NB4 (cell line): ENCODE measurements at regions not wholly inside any gene's neighbourhood (a gene's known extent, or its start where the extent isn't known, plus 50 kb on each side); places are given as distances from the start of the nearest gene placed in this dataset.

Experiments
- DNase-seq: peaks from one replicate; pipeline ENCODE4 v3.0.0; 2010; ENCODE audit warnings: low read depth
- H3K4me3 ChIP-seq: one replicate; pipeline ENCODE4 v1.5.1; 2011; ENCODE audit warnings: mild to moderate bottlenecking, low read depth, low read length, moderate library complexity
- CTCF ChIP-seq: IDR thresholded peaks from one replicate; pipeline ENCODE4 v1.5.1; 2012; ENCODE audit warnings: low read depth, low read length
- MAX ChIP-seq: IDR thresholded peaks from 2 replicates; pipeline ENCODE4 v1.6.1; 2011; ENCODE audit warnings: low read depth, low read length
- MYC ChIP-seq: IDR thresholded peaks from 2 replicates; pipeline ENCODE4 v1.6.1; 2011; ENCODE audit warnings: low read depth, low read length
- POLR2A ChIP-seq: IDR thresholded peaks from 2 replicates; pipeline ENCODE4 v1.6.1; 2011; ENCODE audit warnings: mild to moderate bottlenecking; ENCODE audit not compliant: insufficient read length; ENCODE audit errors: extremely low read depth

DNA sequence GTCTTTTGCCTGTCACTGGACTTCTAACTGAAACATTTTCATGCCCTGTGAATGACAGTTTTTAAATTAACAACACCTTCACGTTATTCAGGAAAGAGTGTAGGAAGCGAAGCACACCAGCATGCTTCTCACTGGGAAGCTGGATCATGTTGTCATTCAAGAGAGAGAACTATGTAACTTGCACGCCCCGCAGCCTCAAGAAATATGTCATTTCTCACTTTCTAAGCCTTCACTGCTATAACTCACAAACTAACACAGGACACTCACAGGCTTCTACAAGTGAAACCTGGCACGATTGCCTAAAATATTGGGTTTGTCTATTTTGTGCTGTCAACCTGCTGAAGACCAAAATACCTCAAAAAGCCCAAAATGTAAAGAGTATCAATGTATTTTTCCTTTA lies 466.3 kb downstream of the EFNA5 start:
- TF ChIP-seq CTCF (no peak), MAX (no peak), MYC (no peak), POLR2A (no peak)
- DNase-seq, result no peak
- H3K4me3 ChIP-seq, result no peak overlapping the region

DNA sequence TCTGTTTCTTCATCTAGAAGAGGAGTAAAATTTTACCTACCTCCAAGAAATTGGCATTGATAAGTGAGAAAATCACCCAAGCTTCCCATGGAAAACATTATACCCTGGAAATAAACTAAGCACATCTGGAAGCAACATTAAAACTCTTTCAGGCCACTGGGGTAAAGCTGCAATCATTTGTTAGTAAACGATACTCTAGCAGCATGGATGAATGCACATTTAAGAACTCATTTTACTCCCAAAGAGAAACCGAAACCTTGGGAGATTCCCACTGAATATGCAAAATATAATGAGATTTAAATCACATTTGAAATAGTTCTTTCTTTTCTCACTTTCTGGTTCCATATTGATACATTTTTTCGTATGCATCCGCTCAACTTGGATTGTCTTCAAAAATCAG lies 467.5 kb downstream of the EFNA5 start:
- DNase-seq, result no peak
- H3K4me3 ChIP-seq, result no peak overlapping the region
- TF ChIP-seq CTCF, result no peak

DNA sequence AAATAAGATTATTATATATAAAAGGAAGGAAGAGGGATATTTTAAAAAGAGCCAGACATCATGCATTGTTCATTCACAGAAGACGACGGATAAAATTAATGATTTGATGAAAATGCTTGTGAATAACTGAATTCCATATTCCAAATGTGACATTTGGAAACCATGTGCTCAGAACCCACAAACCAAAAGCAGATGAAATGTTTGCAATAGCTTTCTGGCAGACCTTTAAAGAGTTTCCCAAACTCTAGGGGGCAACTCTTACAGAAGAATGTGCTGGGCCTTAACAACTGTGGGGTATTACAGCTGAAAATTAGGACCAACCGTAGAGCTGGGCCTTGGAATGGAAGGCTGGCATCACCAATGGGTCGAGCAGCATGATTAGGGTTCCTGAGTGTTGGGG lies 471.0 kb downstream of the EFNA5 start:
- no peak for TF ChIP-seq MAX
- no peak for TF ChIP-seq MYC
- TF ChIP-seq POLR2A, result no peak
- no peak for TF ChIP-seq CTCF
- no peak overlapping the region for H3K4me3 ChIP-seq
- DNase-seq, result no peak

GRCh38 chr5:107196500-107197059 lies 474.2 kb downstream of the EFNA5 start:
- TF ChIP-seq POLR2A (no peak), MYC (no peak), MAX (no peak), CTCF (no peak)
- no peak overlapping the region for H3K4me3 ChIP-seq
- no peak for DNase-seq

DNA sequence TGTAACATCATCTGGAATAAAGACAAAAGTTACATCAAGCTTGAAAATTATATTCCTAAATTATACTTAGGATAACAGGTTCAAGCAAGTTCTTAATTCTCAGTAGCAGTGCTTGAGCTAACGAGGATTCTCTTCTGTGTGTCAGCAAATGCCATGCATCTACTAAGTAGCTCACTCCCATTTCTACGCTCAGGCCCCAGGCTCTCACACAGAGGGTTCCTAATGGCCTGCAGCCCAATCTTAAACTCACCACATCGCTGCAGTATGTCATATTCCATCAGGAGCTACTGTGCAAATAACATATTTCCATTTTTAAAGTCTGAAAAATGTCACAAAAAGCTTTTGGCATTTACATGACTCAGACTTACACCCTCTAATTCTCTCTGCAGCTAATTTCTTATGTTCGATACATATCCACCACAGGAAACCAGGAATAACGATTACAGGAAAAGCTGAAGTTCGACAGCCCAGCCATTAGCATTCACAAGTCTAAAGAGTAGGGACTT lies 474.8 kb downstream of the EFNA5 start:
- no peak for DNase-seq
- H3K4me3 ChIP-seq, result no peak overlapping the region
- TF ChIP-seq POLR2A (no peak), MAX (no peak), MYC (no peak)

- TF ChIP-seq CTCF (no peak), MAX (no peak), POLR2A (no peak), MYC (no peak)
- H3K4me3 ChIP-seq, result no peak overlapping the region
- DNase-seq, result no peak
Measured at GRCh38 chr5:107184871-107185270, 485.9 kb downstream of the EFNA5 start.
